H1 (cell line): ENCODE measurements at regions not wholly inside any gene's neighbourhood (a gene's known extent, or its start where the extent isn't known, plus 50 kb on each side); places are given as distances from the start of the nearest gene placed in this dataset.

Experiments used
- CEBPB ChIP-seq: IDR thresholded peaks from 2 replicates; pipeline ENCODE4 v1.6.1; 2012; ENCODE audit warnings: low read depth, low read length
- CHD7 ChIP-seq: fragments of 300-600 bp; sonication (generic); IDR thresholded peaks from 2 replicates; pipeline ENCODE4 v1.7.1; 2012; ENCODE audit warnings: low read length, moderate library complexity, mild to moderate bottlenecking, inconsistent platforms; ENCODE audit not compliant: insufficient replicate concordance
- EZH2 ChIP-seq: fragments of 200-600 bp; sonication (generic); IDR thresholded peaks from 2 replicates; pipeline ENCODE4 v1.7.1; 2012; ENCODE audit warnings: low read depth, mild to moderate bottlenecking, moderate library complexity, low read length, inconsistent platforms; ENCODE audit not compliant: severe bottlenecking
- KDM5A ChIP-seq: fragments of 200-600 bp; IDR thresholded peaks from 2 replicates; pipeline ENCODE4 v1.7.1; 2012; ENCODE audit warnings: mild to moderate bottlenecking, low read length, inconsistent platforms, mixed read lengths
- NRF1 ChIP-seq: IDR thresholded peaks from 2 replicates; pipeline ENCODE4 v1.6.1; 2011; ENCODE audit warnings: mild to moderate bottlenecking, low read depth, low read length, improper control_type of control experiment
- RAD21 ChIP-seq, 2 experiments: IDR thresholded peaks in 1 of 2; conservative IDR thresholded peaks in 1 of 2; 2 replicates each; pipeline ENCODE4 v1.6.1; 2011; ENCODE audit warnings: low read depth in 2 of 2, low read length in 2 of 2, improper control_type of control experiment in 1 of 2, inconsistent platforms in 1 of 2, mild to moderate bottlenecking in 1 of 2, moderate library complexity in 1 of 2
- TAF7 ChIP-seq: optimal IDR thresholded peaks from 2 replicates; pipeline ENCODE3; 2011; ENCODE audit warnings: low read depth, mild to moderate bottlenecking, inconsistent platforms, low read length, moderate library complexity, borderline replicate concordance
- ZNF274 ChIP-seq: IDR thresholded peaks from 2 replicates; pipeline ENCODE4 v1.7.0; 2012; ENCODE audit warnings: low read length, borderline replicate concordance; ENCODE audit errors: extremely low read depth

GRCh38 chr22:48182846-48183805 lies 1420.7 kb downstream of the TBC1D22A start (continued):
- TF ChIP-seq CHD7 (no peak), TAF7 (no peak), EZH2 (no peak), KDM5A (no peak), ZNF274 (no peak), NRF1 (no peak), RAD21 (IDR thresholded peaks at IDR 0.05 in 1 of 2, conservative IDR thresholded peaks at IDR 0.05 in 1 of 2; ENCODE audit: low read depth in 2 of 2, low read length in 2 of 2) (no peak), CEBPB (no peak)
